ENCODE measurements at regions not wholly inside any gene's neighbourhood (a gene's known extent, or its start where the extent isn't known, plus 50 kb on each side); places are given as distances from the start of the nearest gene placed in this dataset.

- TF ChIP-seq EZH2phosphoT487 (IDR thresholded peaks at IDR 0.05; ENCODE audit: borderline replicate concordance, low read length): no peak
- TF ChIP-seq CTCF (conservative IDR thresholded peaks at IDR 0.05; ENCODE audit: low read depth, low read length): no peak
- no peak for TF ChIP-seq EZH2 (IDR thresholded peaks at IDR 0.05; ENCODE audit: low read length, unreplicated experiment)
- no peak for ATAC-seq
- no peaks in the 10 kb centered on the region for H3K79me2 ChIP-seq (ENCODE audit: low read length)
- ChIA-PET CTCF (no interaction called here), POLR2A (ENCODE audit: unreplicated experiment) (no interaction called here)
- H3F3A ChIP-seq (ENCODE audit: low read length, unreplicated experiment): no peaks in the 10 kb centered on the region
- no peaks in the 10 kb centered on the region for H3K36me3 ChIP-seq (ENCODE audit: low read depth, low read length)
- peaks cover 80% of the 10 kb centered on the region for H3K27me3 ChIP-seq (ENCODE audit: low read length)
- H4K20me1 ChIP-seq (ENCODE audit: low read length): no peaks in the 10 kb centered on the region
- no peak overlapping the region for H3K9ac ChIP-seq (ENCODE audit: low read length)
- no peak for DNase-seq
- no peaks in the 10 kb centered on the region for H3K9me3 ChIP-seq (ENCODE audit: low read length)
- no peak overlapping the region for H3K27ac ChIP-seq (ENCODE audit: low read length)
- no peak overlapping the region for H2AFZ ChIP-seq (ENCODE audit: low read length)
- H3K4me2 ChIP-seq (ENCODE audit: low read length): no peak overlapping the region
- H3K9me2 ChIP-seq (replicated peaks; ENCODE audit: low read length): no peaks in the 10 kb centered on the region
- BruUV-seq (replicated peaks): no TSS peak
- H3K4me3 ChIP-seq (ENCODE audit: low read length): no peak overlapping the region
- H3K4me1 ChIP-seq (ENCODE audit: insufficient read depth, low read length): no peaks in the 10 kb centered on the region
- intact Hi-C loops (cut with micrococcal nuclease): no loop called here
Observed at GRCh38 chr1:90831910-90832309, 114.8 kb upstream of the BARHL2 start.

- Histone ChIP-seq H3K36me3 (ENCODE audit: low read depth, low read length) (no peaks in the 10 kb centered on the region), H3K79me2 (ENCODE audit: low read length) (no peaks in the 10 kb centered on the region), H4K20me1 (ENCODE audit: low read length) (no peaks in the 10 kb centered on the region), H2AFZ (ENCODE audit: low read length) (no peak overlapping the region), H3K4me3 (ENCODE audit: low read length) (no peak overlapping the region), H3K4me2 (ENCODE audit: low read length) (no peak overlapping the region), H3K9me2 (replicated peaks; ENCODE audit: low read length) (no peaks in the 10 kb centered on the region), H3K4me1 (ENCODE audit: insufficient read depth, low read length) (no peaks in the 10 kb centered on the region), H3K27ac (ENCODE audit: low read length) (no peak overlapping the region), H3K27me3 (ENCODE audit: low read length) (peaks cover 44% of the 10 kb centered on the region), H3K9ac (ENCODE audit: low read length) (no peak overlapping the region), H3F3A (ENCODE audit: low read length, unreplicated experiment) (no peaks in the 10 kb centered on the region), H3K9me3 (ENCODE audit: low read length) (no peaks in the 10 kb centered on the region)
- intact Hi-C loops (cut with micrococcal nuclease): no loop called here
- TF ChIP-seq EZH2 (IDR thresholded peaks at IDR 0.05; ENCODE audit: low read length, unreplicated experiment) (no peak), CTCF (conservative IDR thresholded peaks at IDR 0.05; ENCODE audit: low read depth, low read length) (no peak), EZH2phosphoT487 (IDR thresholded peaks at IDR 0.05; ENCODE audit: borderline replicate concordance, low read length) (no peak)
- ATAC-seq (no peak), DNase-seq (no peak)
- no TSS peak for BruUV-seq (replicated peaks)
- ChIA-PET CTCF (no interaction called here), POLR2A (ENCODE audit: unreplicated experiment) (no interaction called here)
Observed at GRCh38 chr1:90826834-90827233, 109.7 kb upstream of the BARHL2 start.

- BruUV-seq (replicated peaks): no TSS peak
- H3K79me2 ChIP-seq (ENCODE audit: low read length): no peaks in the 10 kb centered on the region
- H4K20me1 ChIP-seq (ENCODE audit: low read length): no peaks in the 10 kb centered on the region
- peaks cover 44% of the 10 kb centered on the region for H3K27me3 ChIP-seq (ENCODE audit: low read length)
- no peak for ATAC-seq
- no peak overlapping the region for H3K4me3 ChIP-seq (ENCODE audit: low read length)
- H3F3A ChIP-seq (ENCODE audit: low read length, unreplicated experiment): no peaks in the 10 kb centered on the region
- TF ChIP-seq EZH2 (IDR thresholded peaks at IDR 0.05; ENCODE audit: low read length, unreplicated experiment) (no peak), EZH2phosphoT487 (IDR thresholded peaks at IDR 0.05; ENCODE audit: borderline replicate concordance, low read length) (no peak), CTCF (conservative IDR thresholded peaks at IDR 0.05; ENCODE audit: low read depth, low read length) (no peak)
- H3K36me3 ChIP-seq (ENCODE audit: low read depth, low read length): no peaks in the 10 kb centered on the region
- no peak overlapping the region for H3K27ac ChIP-seq (ENCODE audit: low read length)
- intact Hi-C loops (cut with micrococcal nuclease): no loop called here
- no peaks in the 10 kb centered on the region for H3K9me2 ChIP-seq (replicated peaks; ENCODE audit: low read length)
- ChIA-PET POLR2A (ENCODE audit: unreplicated experiment) (no interaction called here), CTCF (no interaction called here)
- no peak overlapping the region for H2AFZ ChIP-seq (ENCODE audit: low read length)
- H3K4me1 ChIP-seq (ENCODE audit: insufficient read depth, low read length): no peaks in the 10 kb centered on the region
- no peak overlapping the region for H3K9ac ChIP-seq (ENCODE audit: low read length)
- no peak overlapping the region for H3K4me2 ChIP-seq (ENCODE audit: low read length)
- DNase-seq: no peak
- no peaks in the 10 kb centered on the region for H3K9me3 ChIP-seq (ENCODE audit: low read length)
Observed at GRCh38 chr1:90826024-90826423, 108.9 kb upstream of the BARHL2 start.
